HEK293 (cell line): ENCODE measurements at regions not wholly inside any gene's neighbourhood (a gene's known extent, or its start where the extent isn't known, plus 50 kb on each side); places are given as distances from the start of the nearest gene placed in this dataset.
"Not testable (repeated sequence)": the region's sequence is repeated elsewhere in the genome, so short reads cannot be mapped to it uniquely, and the experiment has no call there.

Source experiments
- CTCF ChIA-PET: fragments of 350-600 bp; formaldehyde crosslinking; extraction: SDS; loops from one replicate; lab custom pipeline; 2021; ENCODE audit warnings: antibody characterized with exemption; lab: Yijun Ruan, JAX
- POLR2A ChIA-PET: fragments of 300-600 bp; formaldehyde crosslinking; extraction: SDS; loops from one replicate; lab custom pipeline; 2020; ENCODE audit warnings: antibody characterized with exemption, inconsistent platforms; lab: Yijun Ruan, JAX
- H3K27ac ChIP-seq: fragments of 200-500 bp; sonication (Bioruptor generic); 2 replicates; pipeline ENCODE4 v1.5.1; 2014; ENCODE audit warnings: low read depth, low read length, control low read depth, inconsistent platforms; ENCODE audit errors: extremely low read depth
- H3K36me3 ChIP-seq, 2 experiments: fragments of 200-500 bp in 1 of 2; sonication (Bioruptor generic) in 1 of 2; 1 replicate in 1 of 2; 2 replicates in 1 of 2; pipeline ENCODE4 v1.5.1; 2014 to 2017; ENCODE audit warnings: inconsistent platforms in 2 of 2, low read length in 2 of 2; ENCODE audit not compliant: control insufficient read depth in 2 of 2, insufficient read depth in 1 of 2
- H3K4me1 ChIP-seq: fragments of 200-500 bp; sonication (Bioruptor generic); 2 replicates; pipeline ENCODE4 v1.5.1; 2014; ENCODE audit warnings: mild to moderate bottlenecking, low read length, inconsistent platforms; ENCODE audit not compliant: control insufficient read depth, insufficient read depth
- H3K4me3 ChIP-seq: 2 replicates; pipeline ENCODE4 v1.5.1; 2011; ENCODE audit warnings: low read depth, mild to moderate bottlenecking, control low read depth, low read length, moderate library complexity
- H3K9me3 ChIP-seq: fragments of 200-500 bp; sonication (Bioruptor generic); 2 replicates; pipeline ENCODE4 v1.5.1; 2014; ENCODE audit warnings: low read depth, low read length, inconsistent platforms; ENCODE audit not compliant: control insufficient read depth, insufficient read depth
- FEZF1 ChIP-seq: fragments of 450-650 bp; formaldehyde crosslinking; IDR thresholded peaks from 2 replicates; pipeline ENCODE4 v1.5.1; 2016; ENCODE audit warnings: missing biosample characterization, missing genetic modification characterization
- GLIS1 ChIP-seq: fragments of 450-650 bp; formaldehyde crosslinking; IDR thresholded peaks from 2 replicates; pipeline ENCODE4 v1.5.1; 2016; ENCODE audit warnings: missing biosample characterization, missing genetic modification characterization
- HOXA7 ChIP-seq: sonication (generic); formaldehyde crosslinking; IDR thresholded peaks from 2 replicates; pipeline ENCODE4 v1.8.1; 2022; ENCODE audit warnings: missing genetic modification reagents, borderline replicate concordance
- KLF9 ChIP-seq: fragments of 450-650 bp; formaldehyde crosslinking; IDR thresholded peaks from 2 replicates; pipeline ENCODE4 v1.5.1; 2016; ENCODE audit warnings: missing biosample characterization, missing genetic modification characterization, low read depth
- MZF1 ChIP-seq: fragments of 450-650 bp; formaldehyde crosslinking; IDR thresholded peaks from 2 replicates; pipeline ENCODE4 v1.5.1; 2017; ENCODE audit warnings: missing biosample characterization, missing genetic modification characterization, borderline replicate concordance
- PRDM1 ChIP-seq: fragments of 450-650 bp; formaldehyde crosslinking; IDR thresholded peaks from 2 replicates; pipeline ENCODE4; 2016; ENCODE audit warnings: missing biosample characterization, missing genetic modification characterization
- PRDM4 ChIP-seq: fragments of 450-650 bp; formaldehyde crosslinking; IDR thresholded peaks from 2 replicates; pipeline ENCODE4 v1.5.1; 2017; ENCODE audit warnings: missing biosample characterization, missing genetic modification characterization
- YY2 ChIP-seq: fragments of 450-650 bp; formaldehyde crosslinking; IDR thresholded peaks from 2 replicates; pipeline ENCODE4 v1.5.1; 2016; ENCODE audit warnings: missing biosample characterization, missing genetic modification characterization
- ZBTB1 ChIP-seq: fragments of 450-650 bp; formaldehyde crosslinking; IDR thresholded peaks from 2 replicates; pipeline ENCODE4 v1.5.1; 2016; ENCODE audit warnings: missing biosample characterization, missing genetic modification characterization
- ZBTB17 ChIP-seq: fragments of 450-650 bp; formaldehyde crosslinking; IDR thresholded peaks from 2 replicates; pipeline ENCODE4 v1.5.1; 2016; ENCODE audit warnings: missing biosample characterization, missing genetic modification characterization
- ZBTB49 ChIP-seq: fragments of 450-650 bp; formaldehyde crosslinking; IDR thresholded peaks from 2 replicates; pipeline ENCODE4 v1.5.1; 2016; ENCODE audit warnings: missing biosample characterization, missing genetic modification characterization, low read depth
- ZBTB7A ChIP-seq: fragments of 450-650 bp; formaldehyde crosslinking; IDR thresholded peaks from 2 replicates; pipeline ENCODE4 v1.5.1; 2016; ENCODE audit warnings: low read depth, missing biosample characterization, missing genetic modification characterization
- ZBTB8A ChIP-seq: fragments of 450-650 bp; formaldehyde crosslinking; IDR thresholded peaks from 2 replicates; pipeline ENCODE4 v1.5.1; 2016; ENCODE audit warnings: missing biosample characterization, missing genetic modification characterization
- ZFP3 ChIP-seq: fragments of 450-650 bp; formaldehyde crosslinking; IDR thresholded peaks from 2 replicates; pipeline ENCODE4 v1.5.1; 2016; ENCODE audit warnings: low read depth, missing biosample characterization, missing genetic modification characterization
- ZFP41 ChIP-seq: fragments of 450-650 bp; formaldehyde crosslinking; IDR thresholded peaks from 2 replicates; pipeline ENCODE4 v1.5.1; 2016; ENCODE audit warnings: missing biosample characterization, missing genetic modification characterization, borderline replicate concordance
- ZNF121 ChIP-seq: fragments of 450-650 bp; formaldehyde crosslinking; IDR thresholded peaks from 2 replicates; pipeline ENCODE4 v1.5.1; 2016; ENCODE audit warnings: missing biosample characterization, missing genetic modification characterization
- ZNF175 ChIP-seq: fragments of 450-650 bp; formaldehyde crosslinking; IDR thresholded peaks from 2 replicates; pipeline ENCODE4 v1.5.1; 2016; ENCODE audit warnings: missing biosample characterization, missing genetic modification characterization
- ZNF2 ChIP-seq: fragments of 450-650 bp; formaldehyde crosslinking; IDR thresholded peaks from 2 replicates; pipeline ENCODE4 v1.5.1; 2016; ENCODE audit warnings: missing biosample characterization, missing genetic modification characterization
- ZNF223 ChIP-seq: fragments of 450-650 bp; formaldehyde crosslinking; IDR thresholded peaks from 2 replicates; pipeline ENCODE4 v1.5.1; 2016; ENCODE audit warnings: missing biosample characterization, missing genetic modification characterization
- ZNF311 ChIP-seq: fragments of 450-650 bp; formaldehyde crosslinking; IDR thresholded peaks from 2 replicates; pipeline ENCODE4 v1.5.1; 2017; ENCODE audit warnings: missing biosample characterization, missing genetic modification characterization, borderline replicate concordance
- ZNF501 ChIP-seq: fragments of 450-650 bp; formaldehyde crosslinking; IDR thresholded peaks from 2 replicates; pipeline ENCODE4 v1.5.1; 2016; ENCODE audit warnings: missing biosample characterization, missing genetic modification characterization
- ZNF510 ChIP-seq: fragments of 450-650 bp; formaldehyde crosslinking; IDR thresholded peaks from 2 replicates; pipeline ENCODE4 v1.5.1; 2018; ENCODE audit warnings: mild to moderate bottlenecking, missing genetic modification characterization, missing biosample characterization; ENCODE audit not compliant: insufficient replicate concordance
- ZNF529 ChIP-seq: fragments of 450-650 bp; formaldehyde crosslinking; IDR thresholded peaks from 2 replicates; pipeline ENCODE4 v1.5.1; 2017; ENCODE audit warnings: missing genetic modification characterization, missing biosample characterization; ENCODE audit not compliant: insufficient replicate concordance
- ZNF580 ChIP-seq: fragments of 450-650 bp; formaldehyde crosslinking; IDR thresholded peaks from 2 replicates; pipeline ENCODE4 v1.5.1; 2016; ENCODE audit warnings: missing biosample characterization, missing genetic modification characterization
- ZNF670 ChIP-seq: fragments of 450-650 bp; formaldehyde crosslinking; IDR thresholded peaks from 2 replicates; pipeline ENCODE4 v1.5.1; 2016; ENCODE audit warnings: missing biosample characterization, missing genetic modification characterization, low read depth
- ZNF830 ChIP-seq: fragments of 450-650 bp; IDR thresholded peaks from 2 replicates; pipeline ENCODE4 v1.5.0; 2018; ENCODE audit warnings: missing biosample characterization, missing genetic modification characterization, low read depth, mild to moderate bottlenecking, moderate library complexity
- TF ChIP-seq, protein P1 (sequence below): fragments of 450-650 bp; formaldehyde crosslinking; IDR thresholded peaks from 2 replicates; pipeline ENCODE4 v1.5.1; 2016; ENCODE audit warnings: missing biosample characterization, missing genetic modification characterization
- TF ChIP-seq, protein P2 (sequence below): fragments of 450-650 bp; formaldehyde crosslinking; IDR thresholded peaks from 2 replicates; pipeline ENCODE4 v1.5.1; 2016; ENCODE audit warnings: missing biosample characterization, missing genetic modification characterization

- TF ChIP-seq, protein P1, sequence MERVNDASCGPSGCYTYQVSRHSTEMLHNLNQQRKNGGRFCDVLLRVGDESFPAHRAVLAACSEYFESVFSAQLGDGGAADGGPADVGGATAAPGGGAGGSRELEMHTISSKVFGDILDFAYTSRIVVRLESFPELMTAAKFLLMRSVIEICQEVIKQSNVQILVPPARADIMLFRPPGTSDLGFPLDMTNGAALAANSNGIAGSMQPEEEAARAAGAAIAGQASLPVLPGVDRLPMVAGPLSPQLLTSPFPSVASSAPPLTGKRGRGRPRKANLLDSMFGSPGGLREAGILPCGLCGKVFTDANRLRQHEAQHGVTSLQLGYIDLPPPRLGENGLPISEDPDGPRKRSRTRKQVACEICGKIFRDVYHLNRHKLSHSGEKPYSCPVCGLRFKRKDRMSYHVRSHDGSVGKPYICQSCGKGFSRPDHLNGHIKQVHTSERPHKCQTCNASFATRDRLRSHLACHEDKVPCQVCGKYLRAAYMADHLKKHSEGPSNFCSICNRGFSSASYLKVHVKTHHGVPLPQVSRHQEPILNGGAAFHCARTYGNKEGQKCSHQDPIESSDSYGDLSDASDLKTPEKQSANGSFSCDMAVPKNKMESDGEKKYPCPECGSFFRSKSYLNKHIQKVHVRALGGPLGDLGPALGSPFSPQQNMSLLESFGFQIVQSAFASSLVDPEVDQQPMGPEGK (tag by site-specific recombination) = no peak
- TF ChIP-seq ZNF580 (no peak), YY2 (no peak), ZNF830 (no peak), ZNF501 (tag by site-specific recombination) (no peak), ZBTB17 (tag by site-specific recombination) (no peak), PRDM1 (tag by site-specific recombination) (no peak), ZNF510 (tag by site-specific recombination) (no peak), ZNF670 (tag by site-specific recombination) (no peak), ZNF121 (no peak), ZBTB1 (no peak), ZNF529 (no peak), ZBTB8A (tag by site-specific recombination) (no peak), KLF9 (tag by site-specific recombination) (no peak), FEZF1 (no peak), ZNF223 (no peak), ZNF311 (no peak), ZBTB7A (no peak), PRDM4 (no peak), ZFP41 (no peak)
- Histone ChIP-seq H3K4me1 (no peaks in the 10 kb centered on the region), H3K36me3 (no peaks in the 10 kb centered on the region), H3K9me3 (no peaks in the 10 kb centered on the region), H3K27ac (no peak overlapping the region), H3K4me3 (no peak overlapping the region)
- CTCF ChIA-PET = no interaction called here
- POLR2A ChIA-PET = no interaction called here
Observed at GRCh38 chr7:45331563-45331962, 174.0 kb downstream of the RAMP3 start.

- POLR2A ChIA-PET, H3K27ac ChIP-seq, H3K36me3 ChIP-seq, H3K4me1 ChIP-seq, H3K9me3 ChIP-seq, H3K4me3 ChIP-seq: not testable (repeated sequence)
- CTCF ChIA-PET = interaction anchor here (0.6 kb wide), 1 partner anchor 15 kb away, joined by 3 read pairs; no protein-coding TSS in a partner anchor
Observed at GRCh38 chr7:45335024-45335423, 177.4 kb downstream of the RAMP3 start.

DNA sequence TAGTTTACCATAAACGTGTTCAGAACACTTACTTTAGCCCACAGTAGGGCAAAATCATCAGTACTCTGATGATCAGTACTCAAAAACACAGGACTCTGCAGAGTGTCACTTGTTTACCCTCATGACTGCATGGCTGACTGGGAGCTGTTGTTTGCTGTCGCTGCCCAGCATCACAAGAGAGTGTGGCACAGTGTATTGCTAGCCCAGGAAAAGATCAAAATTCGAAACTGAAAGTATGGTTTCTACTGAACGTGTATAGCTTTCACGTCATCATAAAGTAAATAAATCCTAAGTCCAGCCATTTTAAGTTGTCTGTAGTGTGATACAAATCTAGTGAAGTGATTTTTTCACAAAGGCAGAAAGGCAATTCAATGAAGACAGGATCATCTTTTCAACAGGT, 184.6 kb downstream of the RAMP3 start:
- ChIA-PET CTCF (no interaction called here), POLR2A (no interaction called here)
- Histone ChIP-seq H3K36me3 (no peaks in the 10 kb centered on the region), H3K9me3 (no peaks in the 10 kb centered on the region), H3K4me1 (peaks cover 6% of the 10 kb centered on the region; the same call in 1 of the 2 replicates), H3K27ac (no peak overlapping the region), H3K4me3 (no peak overlapping the region)
- no peak for TF ChIP-seq ZNF2 (tag by site-specific recombination)
- TF ChIP-seq GLIS1 (tag by site-specific recombination) = no peak
- no peak for TF ChIP-seq ZNF175 (tag by site-specific recombination)
- TF ChIP-seq ZFP3 (tag by site-specific recombination) = no peak
- no peak for TF ChIP-seq HOXA7 (CRISPR knock-in tag)
- TF ChIP-seq, protein P2, sequence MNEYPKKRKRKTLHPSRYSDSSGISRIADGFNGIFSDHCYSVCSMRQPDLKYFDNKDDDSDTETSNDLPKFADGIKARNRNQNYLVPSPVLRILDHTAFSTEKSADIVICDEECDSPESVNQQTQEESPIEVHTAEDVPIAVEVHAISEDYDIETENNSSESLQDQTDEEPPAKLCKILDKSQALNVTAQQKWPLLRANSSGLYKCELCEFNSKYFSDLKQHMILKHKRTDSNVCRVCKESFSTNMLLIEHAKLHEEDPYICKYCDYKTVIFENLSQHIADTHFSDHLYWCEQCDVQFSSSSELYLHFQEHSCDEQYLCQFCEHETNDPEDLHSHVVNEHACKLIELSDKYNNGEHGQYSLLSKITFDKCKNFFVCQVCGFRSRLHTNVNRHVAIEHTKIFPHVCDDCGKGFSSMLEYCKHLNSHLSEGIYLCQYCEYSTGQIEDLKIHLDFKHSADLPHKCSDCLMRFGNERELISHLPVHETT = no peak
- no peak for TF ChIP-seq ZBTB49 (tag by site-specific recombination)
- no peak for TF ChIP-seq MZF1 (tag by site-specific recombination)
